Sigmoid colon (tissue), 6 donors: ENCODE measurements at regions not wholly inside any gene's neighbourhood (a gene's known extent, or its start where the extent isn't known, plus 50 kb on each side); places are given as distances from the start of the nearest gene placed in this dataset.

Source experiments
- DNase-seq: peaks from one replicate; pipeline ENCODE4 v3.0.0-alpha.2; 2019
- H3K27ac ChIP-seq, 4 donors: fragments of 200-600 bp; sonication (generic); one replicate each; pipeline ENCODE4 v1.5.1; 2016 to 2019; ENCODE audit warnings: mild to moderate bottlenecking in 1 of 4
- H3K27me3 ChIP-seq, 3 donors: fragments of 200-600 bp; sonication (generic); one replicate each; pipeline ENCODE4 v1.5.1; 2019; ENCODE audit warnings: mild to moderate bottlenecking in 1 of 3
- H3K36me3 ChIP-seq, 4 donors: fragments of 200-600 bp; sonication (generic); one replicate each; pipeline ENCODE4 v1.5.1; 2016 to 2019
- H3K4me1 ChIP-seq, 4 donors: fragments of 200-600 bp; sonication (generic); one replicate each; pipeline ENCODE4 v1.5.1; 2017 to 2019
- H3K4me3 ChIP-seq, 4 donors: fragments of 200-600 bp; sonication (generic); one replicate each; pipeline ENCODE4 v1.5.1; 2017 to 2019; ENCODE audit warnings: mild to moderate bottlenecking in 2 of 4, moderate library complexity in 1 of 4
- H3K9me3 ChIP-seq, 4 donors: fragments of 200-600 bp in 3 of 4; sonication (generic) in 3 of 4; one replicate each; pipeline versions ENCODE4 v1.5.1 to v1.6.1; 2013 to 2019
- CTCF ChIP-seq, 4 experiments: fragments of 450-650 bp in 3 of 4; fragments of 200-600 bp in 1 of 4; IDR thresholded peaks; one replicate each; pipeline ENCODE4 v1.5.1; 2016 to 2019; ENCODE audit warnings: antibody characterized with exemption in 4 of 4, mild to moderate bottlenecking in 3 of 4, moderate library complexity in 2 of 4
- EP300 ChIP-seq, 4 donors: sonication (generic); formaldehyde crosslinking; IDR thresholded peaks; one replicate each; pipeline ENCODE4 v1.6.1; 2017; ENCODE audit warnings: antibody characterized with exemption in 4 of 4
- POLR2A ChIP-seq, 2 donors: fragments of 450-650 bp; IDR thresholded peaks; one replicate each; pipeline ENCODE4 v1.6.1; 2016; ENCODE audit warnings: antibody characterized with exemption in 2 of 2, mild to moderate bottlenecking in 2 of 2, moderate library complexity in 2 of 2
- POLR2AphosphoS5 ChIP-seq, 4 donors: sonication (generic); formaldehyde crosslinking; IDR thresholded peaks; one replicate each; pipeline ENCODE4 v1.6.1; 2017; ENCODE audit warnings: antibody characterized with exemption in 4 of 4
- WGBS, 2 donors: extraction: QIAGEN DNeasy Blood & Tissue Kit; methylation state at CpG; one replicate each; pipeline ENCODE4 v1.1.7; 2013; 5-methylcytosine and 5-hydroxymethylcytosine counted together
- intact Hi-C: fragments of 100-400 bp; cut with DNase I; formaldehyde crosslinking; loops from one replicate; pipeline ENCODE4 v1.15.1; 2023
- donor health status: healthy with polysubstance abuse.
- donor health status: healthy.

GRCh38 chr16:50428742-50429141 is 60.0 kb upstream of the BRD7 start:
- Histone ChIP-seq H3K4me1 (no peaks in the 10 kb centered on the region), H3K27me3 (no peaks in the 10 kb centered on the region), H3K4me3 (no peak overlapping the region), H3K36me3 (no peaks in the 10 kb centered on the region), H3K27ac (no peak overlapping the region), H3K9me3 (no peaks in the 10 kb centered on the region)
- intact Hi-C loops = no loop called here
- no peak for DNase-seq
- TF ChIP-seq POLR2A (IDR thresholded peaks at IDR 0.05) = no peak
- no peak for TF ChIP-seq CTCF (IDR thresholded peaks at IDR 0.05)

- 89 to 93% methylated on average over 2 of the region's 2 CpGs for WGBS, 2 donors
- Histone ChIP-seq H3K9me3 (no peaks in the 10 kb centered on the region), H3K4me1 (no peaks in the 10 kb centered on the region), H3K36me3 (no peaks in the 10 kb centered on the region), H3K27ac (no peak overlapping the region), H3K27me3 (no peaks in the 10 kb centered on the region), H3K4me3 (no peak overlapping the region)
- intact Hi-C loops = no loop called here
- TF ChIP-seq CTCF (IDR thresholded peaks at IDR 0.05) (no peak), EP300 (IDR thresholded peaks at IDR 0.05) (no peak), POLR2AphosphoS5 (IDR thresholded peaks at IDR 0.05) (no peak), POLR2A (IDR thresholded peaks at IDR 0.05) (no peak)
- DNase-seq = no peak
These were observed 59.3 kb upstream of the BRD7 start for GRCh38 chr16:50428116-50428515.

- H3K4me1 ChIP-seq = no peaks in the 10 kb centered on the region
- DNase-seq = no peak
- no peaks in the 10 kb centered on the region for H3K36me3 ChIP-seq
- WGBS, 2 donors = 86 to 95% methylated on average over 6 of the region's 6 CpGs
- no peak for TF ChIP-seq POLR2A (IDR thresholded peaks at IDR 0.05)
- no peak for TF ChIP-seq CTCF (IDR thresholded peaks at IDR 0.05)
- TF ChIP-seq EP300 (IDR thresholded peaks at IDR 0.05) = no peak
- TF ChIP-seq POLR2AphosphoS5 (IDR thresholded peaks at IDR 0.05) = no peak
- intact Hi-C loops = no loop called here
- no peaks in the 10 kb centered on the region for H3K9me3 ChIP-seq
- H3K4me3 ChIP-seq = no peak overlapping the region
- no peak overlapping the region for H3K27ac ChIP-seq
- no peaks in the 10 kb centered on the region for H3K27me3 ChIP-seq
These were observed 58.3 kb upstream of the BRD7 start for GRCh38 chr16:50427107-50427506.

GRCh38 chr16:50425648-50426047 is 56.9 kb upstream of the BRD7 start:
- intact Hi-C loops = no loop called here
- Histone ChIP-seq H3K9me3 (no peaks in the 10 kb centered on the region), H3K36me3 (no peaks in the 10 kb centered on the region), H3K4me1 (no peaks in the 10 kb centered on the region), H3K27ac (no peak overlapping the region), H3K27me3 (no peaks in the 10 kb centered on the region), H3K4me3 (no peak overlapping the region)
- 25 to 48% methylated on average over 8 of the region's 8 CpGs for WGBS, 2 donors
- DNase-seq = no peak
- TF ChIP-seq CTCF (IDR thresholded peaks at IDR 0.05) (no peak), POLR2A (IDR thresholded peaks at IDR 0.05) (no peak), POLR2AphosphoS5 (IDR thresholded peaks at IDR 0.05) (no peak), EP300 (IDR thresholded peaks at IDR 0.05) (no peak)

GRCh38 chr16:50425044-50425443 is 56.3 kb upstream of the BRD7 start:
- Histone ChIP-seq H3K9me3 (no peaks in the 10 kb centered on the region), H3K27me3 (no peaks in the 10 kb centered on the region), H3K36me3 (no peaks in the 10 kb centered on the region), H3K4me3 (no peak overlapping the region), H3K4me1 (no peaks in the 10 kb centered on the region), H3K27ac (no peak overlapping the region)
- 76% methylated on average over 3 of the region's 3 CpGs for WGBS, 2 donors
- TF ChIP-seq POLR2AphosphoS5 (IDR thresholded peaks at IDR 0.05) (no peak), EP300 (IDR thresholded peaks at IDR 0.05) (no peak), POLR2A (IDR thresholded peaks at IDR 0.05) (no peak), CTCF (IDR thresholded peaks at IDR 0.05) (no peak)
- no peak for DNase-seq
- intact Hi-C loops = no loop called here
